Lower lobe of right lung (tissue), 2 donors: ENCODE measurements at regions not wholly inside any gene's neighbourhood (a gene's known extent, or its start where the extent isn't known, plus 50 kb on each side); places are given as distances from the start of the nearest gene placed in this dataset.

ENCODE experiments used
- ATAC-seq, 2 donors: fragments of 200-7000 bp; cut with Tn5 transposase; one replicate each; pipeline ENCODE4 v1.9.1; 2020 to 2022; ENCODE audit warnings: mild to moderate bottlenecking in 2 of 2, moderate library complexity in 2 of 2
- DNase-seq: peaks from one replicate; pipeline ENCODE4 v3.0.0-alpha.2; 2020
- H3K27ac ChIP-seq: fragments of 200-600 bp; one replicate; pipeline ENCODE4 v1.8.0; 2022
- H3K27me3 ChIP-seq: fragments of 200-600 bp; one replicate; pipeline ENCODE4 v1.8.0; 2022; ENCODE audit warnings: low read depth
- H3K36me3 ChIP-seq: fragments of 200-600 bp; one replicate; pipeline ENCODE4 v1.8.0; 2022; ENCODE audit warnings: mild to moderate bottlenecking
- H3K4me1 ChIP-seq: fragments of 200-600 bp; one replicate; pipeline ENCODE4 v1.8.0; 2022
- H3K4me3 ChIP-seq: fragments of 200-600 bp; one replicate; pipeline ENCODE4 v1.8.0; 2022; ENCODE audit warnings: mild to moderate bottlenecking
- H3K9me3 ChIP-seq: fragments of 200-600 bp; one replicate; pipeline ENCODE4 v1.8.0; 2022
- intact Hi-C: fragments of 100-400 bp; cut with DNase I; formaldehyde crosslinking; loops from one replicate; pipeline ENCODE4 v1.11.0; 2022
- TF ChIP-seq, protein P1 (sequence below): fragments of 200-600 bp; IDR thresholded peaks from one replicate; pipeline ENCODE4 v1.8.0; 2022; ENCODE audit warnings: antibody characterized with exemption, mild to moderate bottlenecking
- donor health status: DM: no; HTN: yes; CAD: no; lungs with severe emphysema.

DNA sequence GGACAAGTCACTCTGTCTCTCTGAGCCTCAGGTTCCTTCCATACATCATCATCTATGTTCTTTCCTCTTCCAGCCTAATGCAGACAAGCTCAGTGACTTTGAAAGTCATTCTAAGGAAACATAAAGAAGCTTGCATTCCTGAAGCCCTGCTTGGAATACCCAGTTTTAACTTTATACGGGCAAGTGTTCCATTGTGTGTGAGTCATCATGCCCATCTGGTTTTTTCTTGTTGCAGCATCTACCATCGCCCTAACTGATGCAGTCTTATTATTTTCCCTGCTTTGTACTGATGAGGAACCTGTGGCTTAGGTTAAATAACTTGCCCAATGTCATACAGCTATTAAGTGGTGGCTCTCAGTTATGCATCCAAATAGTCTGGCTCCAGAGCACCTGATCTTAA lies 177.9 kb upstream of the RAI2 start:
- TF ChIP-seq, protein P1, sequence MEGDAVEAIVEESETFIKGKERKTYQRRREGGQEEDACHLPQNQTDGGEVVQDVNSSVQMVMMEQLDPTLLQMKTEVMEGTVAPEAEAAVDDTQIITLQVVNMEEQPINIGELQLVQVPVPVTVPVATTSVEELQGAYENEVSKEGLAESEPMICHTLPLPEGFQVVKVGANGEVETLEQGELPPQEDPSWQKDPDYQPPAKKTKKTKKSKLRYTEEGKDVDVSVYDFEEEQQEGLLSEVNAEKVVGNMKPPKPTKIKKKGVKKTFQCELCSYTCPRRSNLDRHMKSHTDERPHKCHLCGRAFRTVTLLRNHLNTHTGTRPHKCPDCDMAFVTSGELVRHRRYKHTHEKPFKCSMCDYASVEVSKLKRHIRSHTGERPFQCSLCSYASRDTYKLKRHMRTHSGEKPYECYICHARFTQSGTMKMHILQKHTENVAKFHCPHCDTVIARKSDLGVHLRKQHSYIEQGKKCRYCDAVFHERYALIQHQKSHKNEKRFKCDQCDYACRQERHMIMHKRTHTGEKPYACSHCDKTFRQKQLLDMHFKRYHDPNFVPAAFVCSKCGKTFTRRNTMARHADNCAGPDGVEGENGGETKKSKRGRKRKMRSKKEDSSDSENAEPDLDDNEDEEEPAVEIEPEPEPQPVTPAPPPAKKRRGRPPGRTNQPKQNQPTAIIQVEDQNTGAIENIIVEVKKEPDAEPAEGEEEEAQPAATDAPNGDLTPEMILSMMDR = no peak
- DNase-seq = no peak
- Histone ChIP-seq H3K27ac (no peak overlapping the region), H3K4me3 (no peak overlapping the region), H3K36me3 (no peaks in the 10 kb centered on the region), H3K27me3 (no peaks in the 10 kb centered on the region), H3K4me1 (no peaks in the 10 kb centered on the region), H3K9me3 (no peaks in the 10 kb centered on the region)
- no peak for ATAC-seq
- intact Hi-C loops = no loop called here

DNA sequence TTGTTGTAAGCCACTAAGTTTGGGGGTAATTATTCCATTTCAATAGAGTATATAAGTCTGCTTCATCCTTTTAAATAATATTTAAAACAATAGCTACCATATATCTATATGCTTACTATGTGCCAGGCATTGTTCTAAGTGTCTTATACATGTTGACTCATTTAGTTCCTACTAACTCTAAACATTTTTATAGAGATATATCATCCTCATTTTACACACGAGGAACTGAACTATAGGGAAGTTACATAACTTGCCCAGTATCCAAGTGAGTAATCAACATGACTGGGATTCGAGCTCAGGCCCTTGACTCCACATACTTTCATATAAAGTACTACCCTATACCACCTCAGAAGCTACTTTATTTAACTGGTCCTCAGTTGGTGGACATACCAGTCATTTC lies 175.3 kb upstream of the RAI2 start:
- ATAC-seq (no peak), DNase-seq (no peak)
- Histone ChIP-seq H3K9me3 (no peaks in the 10 kb centered on the region), H3K36me3 (no peaks in the 10 kb centered on the region), H3K4me1 (no peaks in the 10 kb centered on the region), H3K27me3 (no peaks in the 10 kb centered on the region), H3K4me3 (no peak overlapping the region), H3K27ac (no peak overlapping the region)
- intact Hi-C loops = no loop called here
- TF ChIP-seq, protein P1 = no peak

DNA sequence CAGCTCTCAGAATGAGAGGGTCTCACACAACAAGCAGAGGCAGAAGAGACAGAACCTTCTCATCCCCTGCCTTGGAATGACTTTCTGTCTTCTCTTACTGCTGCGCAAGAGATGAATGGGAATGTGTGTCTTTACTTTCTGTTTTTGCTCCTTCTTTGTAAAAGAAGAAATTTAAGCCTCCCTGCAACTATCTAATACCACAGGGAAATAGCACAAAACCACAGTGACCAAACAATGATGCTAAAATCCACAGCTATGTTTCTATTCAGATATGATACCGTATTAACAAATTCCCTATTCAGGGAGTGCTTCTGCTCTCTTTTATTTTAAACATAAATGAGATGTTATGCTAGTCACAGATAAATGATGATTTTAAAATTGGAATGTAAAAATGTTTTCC lies 173.8 kb upstream of the RAI2 start:
- no peak overlapping the region for H3K4me3 ChIP-seq
- no peak for ATAC-seq
- TF ChIP-seq, protein P1 = no peak
- no peaks in the 10 kb centered on the region for H3K9me3 ChIP-seq
- no peak overlapping the region for H3K27ac ChIP-seq
- intact Hi-C loops = no loop called here
- no peak for DNase-seq
- H3K36me3 ChIP-seq = no peaks in the 10 kb centered on the region
- no peaks in the 10 kb centered on the region for H3K27me3 ChIP-seq
- no peaks in the 10 kb centered on the region for H3K4me1 ChIP-seq

DNA sequence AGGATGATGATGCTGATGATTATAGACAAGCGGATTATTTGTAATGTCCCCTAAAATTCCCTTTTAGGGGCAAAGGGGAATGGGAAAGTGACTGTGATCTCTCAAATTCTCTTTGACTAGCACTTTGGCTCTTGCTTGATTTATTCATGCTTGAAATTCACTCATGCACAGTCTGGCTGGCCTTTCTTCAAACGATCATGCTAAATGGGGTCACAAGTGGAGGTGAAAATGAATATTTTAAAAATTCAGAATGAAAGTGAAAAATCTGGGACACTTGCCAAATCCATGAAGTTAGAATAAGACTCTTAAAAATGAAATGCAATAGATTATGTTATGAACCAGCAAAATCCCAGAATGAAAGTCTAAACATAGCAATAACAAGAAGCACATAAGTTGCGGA lies 173.4 kb upstream of the RAI2 start:
- DNase-seq (no peak), ATAC-seq (no peak)
- no peaks in the 10 kb centered on the region for H3K27me3 ChIP-seq
- H3K9me3 ChIP-seq = no peaks in the 10 kb centered on the region
- TF ChIP-seq, protein P1 = no peak
- H3K36me3 ChIP-seq = no peaks in the 10 kb centered on the region
- H3K4me1 ChIP-seq = no peaks in the 10 kb centered on the region
- intact Hi-C loops = no loop called here
- no peak overlapping the region for H3K4me3 ChIP-seq
- no peak overlapping the region for H3K27ac ChIP-seq

DNA sequence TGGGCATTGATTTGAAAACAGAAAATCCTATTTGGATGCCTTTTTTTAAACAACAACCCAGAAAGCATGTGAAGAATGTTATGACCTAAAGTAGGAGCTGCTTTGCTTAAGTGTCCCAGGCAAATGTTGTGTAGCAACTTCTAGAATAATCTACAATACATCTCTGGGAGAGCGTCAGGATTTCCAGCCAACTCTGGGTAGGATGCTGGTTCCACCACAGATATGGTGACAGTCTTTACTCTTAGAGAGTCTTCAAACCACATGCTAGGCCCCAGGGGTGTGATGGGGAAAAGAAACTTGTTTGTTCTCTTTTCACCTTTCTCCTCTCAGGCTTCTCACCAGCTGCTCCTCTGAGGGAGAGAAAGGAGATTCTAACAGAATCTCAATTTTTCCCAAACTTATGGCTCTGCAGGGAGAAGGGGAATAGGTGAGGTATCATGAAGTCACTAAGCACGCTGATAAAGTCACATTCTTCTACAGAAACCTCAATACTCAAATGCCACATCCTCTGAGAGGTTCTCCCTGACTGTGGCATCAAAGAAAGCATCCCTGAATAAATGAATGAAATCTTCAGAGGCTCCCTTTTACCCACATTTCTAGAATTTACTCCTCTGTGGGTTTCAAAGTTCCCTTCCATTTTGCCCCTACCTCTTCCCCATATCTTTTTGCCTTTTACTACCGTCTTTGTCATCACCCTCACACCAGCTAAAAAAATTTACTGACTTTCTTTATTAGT lies 171.6 kb upstream of the RAI2 start:
- intact Hi-C loops = no loop called here
- ATAC-seq (no peak), DNase-seq (no peak)
- TF ChIP-seq, protein P1 = no peak
- H3K27me3 ChIP-seq = no peaks in the 10 kb centered on the region
- H3K36me3 ChIP-seq = no peaks in the 10 kb centered on the region
- no peaks in the 10 kb centered on the region for H3K4me1 ChIP-seq
- H3K4me3 ChIP-seq = no peak overlapping the region
- no peaks in the 10 kb centered on the region for H3K9me3 ChIP-seq
- H3K27ac ChIP-seq = no peak overlapping the region
